Mesothelial cell of epicardium (in vitro differentiated cells): ENCODE measurements at regions not wholly inside any gene's neighbourhood (a gene's known extent, or its start where the extent isn't known, plus 50 kb on each side); places are given as distances from the start of the nearest gene placed in this dataset. TPM values are rescaled to one million over a fixed set of nuclear protein-coding genes. Genes with fewer than 3 reads are reported as not detected.

Experiments used
- DNase-seq, 2 experiments: peaks; one replicate each; pipeline ENCODE4 v3.0.0; 2021; ENCODE audit warnings: low spot score in 2 of 2; ENCODE audit not compliant: unreplicated experiment in 2 of 2
- H3K27ac Mint-ChIP-seq: 2 replicates; pipeline ENCODE4 v1.8.0; 2021; ENCODE audit warnings: mixed read lengths
- H3K27me3 Mint-ChIP-seq: 2 replicates; pipeline ENCODE4 v1.8.0; 2021; ENCODE audit warnings: low read depth, mixed read lengths
- H3K36me3 Mint-ChIP-seq: 2 replicates; pipeline ENCODE4 v1.8.0; 2021; ENCODE audit warnings: mixed read lengths
- H3K4me1 Mint-ChIP-seq: 2 replicates; pipeline ENCODE4 v1.8.0; 2021; ENCODE audit warnings: mixed read lengths
- H3K4me3 Mint-ChIP-seq: 2 replicates; pipeline ENCODE4 v1.8.0; 2021; ENCODE audit warnings: mild to moderate bottlenecking, moderate library complexity, mixed read lengths
- H3K9me3 Mint-ChIP-seq: 2 replicates; pipeline ENCODE4 v1.8.0; 2021; ENCODE audit warnings: mixed read lengths
- CTCF ChIP-seq: fragments of 200-600 bp; sonication (generic); IDR thresholded peaks from one replicate; pipeline ENCODE4 v1.5.0; 2021; ENCODE audit warnings: antibody characterized with exemption; ENCODE audit not compliant: unreplicated experiment
- microRNA-seq: library from miRNA; unstranded; fragments of <30 nt; microRNA quantifications from one replicate; pipeline ENCODE4 v1.2.0, GENCODE V29; 2021; ENCODE audit warnings: inconsistent platforms, mixed read lengths

GRCh38 chr11:70951139-70951804, 301.1 kb downstream of the SHANK2 start:
- Mint-ChIP-seq H3K4me3 (no peak overlapping the region), H3K4me1 (no peaks in the 10 kb centered on the region), H3K27me3 (no peaks in the 10 kb centered on the region), H3K27ac (no peak overlapping the region), H3K36me3 (no peaks in the 10 kb centered on the region), H3K9me3 (peaks cover 11% of the 10 kb centered on the region)
- no peak for TF ChIP-seq CTCF
- no peak for DNase-seq

GRCh38 chr11:70952191-70952590, 300.2 kb downstream of the SHANK2 start:
- H3K27ac Mint-ChIP-seq, result no peak overlapping the region
- H3K4me3 Mint-ChIP-seq, result no peak overlapping the region

GRCh38 chr11:70953720-70954119, 298.7 kb downstream of the SHANK2 start:
- no peaks in the 10 kb centered on the region for H3K27me3 Mint-ChIP-seq
- no peak for DNase-seq
- H3K4me1 Mint-ChIP-seq, result no peaks in the 10 kb centered on the region
- H3K4me3 Mint-ChIP-seq, result no peak overlapping the region
- peaks cover 11% of the 10 kb centered on the region for H3K9me3 Mint-ChIP-seq
- no peaks in the 10 kb centered on the region for H3K36me3 Mint-ChIP-seq
- no peak overlapping the region for H3K27ac Mint-ChIP-seq
- no peak for TF ChIP-seq CTCF

More at GRCh38 chr11:70952191-70952590, 300.2 kb downstream of the SHANK2 start:
- Mint-ChIP-seq H3K27me3 (no peaks in the 10 kb centered on the region), H3K4me1 (no peaks in the 10 kb centered on the region), H3K9me3 (peaks cover 11% of the 10 kb centered on the region), H3K36me3 (no peaks in the 10 kb centered on the region)
- DNase-seq, result no peak
- TF ChIP-seq CTCF, result no peak

- peaks cover 11% of the 10 kb centered on the region for H3K9me3 Mint-ChIP-seq
- no peaks in the 10 kb centered on the region for H3K36me3 Mint-ChIP-seq
- no peak overlapping the region for H3K4me3 Mint-ChIP-seq
- DNase-seq, result no peak
- no peaks in the 10 kb centered on the region for H3K4me1 Mint-ChIP-seq
- no peak overlapping the region for H3K27ac Mint-ChIP-seq
- TF ChIP-seq CTCF, result no peak
- no peaks in the 10 kb centered on the region for H3K27me3 Mint-ChIP-seq
Observed at GRCh38 chr11:70954471-70954870, 297.9 kb downstream of the SHANK2 start.

Small RNAs in the stretch of these regions (microRNA-seq; reads per million reads assigned to microRNA genes)
- not detected for gene MIR3664
